NCI-H2171 (cell line): ENCODE measurements at regions not wholly inside any gene's neighbourhood (a gene's known extent, or its start where the extent isn't known, plus 50 kb on each side); places are given as distances from the start of the nearest gene placed in this dataset.
"Not testable (repeated sequence)": the region's sequence is repeated elsewhere in the genome, so short reads cannot be mapped to it uniquely, and the experiment has no call there.

Source experiments
- DNase-seq: peaks from one replicate; lab custom pipeline; 2025; lab: John Stamatoyannopoulos, UW

GRCh38 chr2:65607662-65608305 lies 175.4 kb upstream of the SPRED2 start:
- DNase-seq, result no peak

DNA sequence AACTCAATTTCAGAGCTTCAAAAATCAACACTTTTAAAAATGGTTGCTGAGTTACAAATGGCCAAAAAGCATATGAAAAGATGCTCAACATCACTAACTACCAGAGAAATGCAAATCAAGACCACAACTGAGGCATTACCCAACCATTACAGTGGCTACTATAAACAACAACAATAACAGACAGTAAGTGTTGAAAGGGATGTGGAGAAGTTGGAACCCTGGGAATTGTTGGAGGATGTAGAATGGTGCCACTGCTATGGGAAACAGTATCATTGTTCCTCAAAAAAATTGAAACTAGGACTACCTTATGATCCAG lies 173.3 kb upstream of the SPRED2 start:
- no peak for DNase-seq

GRCh38 chr2:65605058-65605742 lies 172.8 kb upstream of the SPRED2 start:
- no peak for DNase-seq

- no peak for DNase-seq
These were observed 171.8 kb upstream of the SPRED2 start for GRCh38 chr2:65604246-65604645.

DNA sequence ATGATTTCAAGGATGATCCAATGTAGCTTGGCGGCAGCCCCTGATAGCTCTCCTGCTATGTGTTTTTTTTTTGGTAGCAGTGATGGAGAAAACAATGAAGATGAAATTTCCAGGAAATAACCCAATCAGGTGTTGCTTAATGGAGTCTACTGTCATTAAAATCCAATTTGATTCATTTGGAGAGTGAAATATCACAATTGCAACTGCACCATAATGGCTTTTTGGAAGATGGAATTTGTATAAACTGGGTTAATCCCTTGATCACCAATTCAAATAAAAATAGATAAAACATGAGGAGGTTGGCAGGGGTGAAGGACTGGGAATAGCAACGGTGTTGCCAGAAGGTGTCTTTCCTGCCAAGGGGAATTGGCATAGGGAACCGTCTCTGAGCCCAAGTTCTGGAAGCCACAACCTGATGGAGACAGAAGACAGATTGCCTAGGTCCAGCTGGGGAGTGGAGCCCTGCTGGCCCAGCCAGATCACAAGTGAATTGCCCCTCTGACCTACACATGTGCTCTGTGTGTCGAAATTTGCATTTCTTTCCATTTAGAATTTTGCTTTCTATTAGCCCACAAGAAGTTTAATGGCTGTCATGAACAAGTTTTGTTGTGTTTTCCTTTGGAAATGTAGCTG lies 170.3 kb upstream of the SPRED2 start:
- DNase-seq, result no peak

- DNase-seq, result not testable (repeated sequence)
These were observed 168.5 kb upstream of the SPRED2 start for GRCh38 chr2:65600871-65601270.

- DNase-seq, result not testable (repeated sequence)
These were observed 168.0 kb upstream of the SPRED2 start for GRCh38 chr2:65600351-65600750.

DNA sequence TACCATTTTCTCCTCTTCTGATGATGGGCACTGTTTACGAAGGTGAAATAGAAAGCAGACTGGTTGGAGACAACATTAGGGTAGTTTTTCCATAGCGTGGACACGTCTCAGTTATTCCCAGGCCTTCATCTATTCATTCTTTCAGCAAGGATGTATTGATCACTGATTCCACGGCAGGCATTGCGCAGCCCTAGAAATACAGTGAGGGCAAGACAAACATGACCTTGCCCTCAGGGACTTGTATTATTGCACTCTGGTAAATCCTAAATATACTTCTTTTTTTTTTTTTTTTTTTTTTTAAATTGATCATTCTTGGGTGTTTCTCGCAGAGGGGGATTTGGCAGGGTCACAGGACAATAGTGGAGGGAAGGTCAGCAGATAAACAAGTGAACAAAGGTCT lies 167.3 kb upstream of the SPRED2 start:
- DNase-seq, result no peak

DNA sequence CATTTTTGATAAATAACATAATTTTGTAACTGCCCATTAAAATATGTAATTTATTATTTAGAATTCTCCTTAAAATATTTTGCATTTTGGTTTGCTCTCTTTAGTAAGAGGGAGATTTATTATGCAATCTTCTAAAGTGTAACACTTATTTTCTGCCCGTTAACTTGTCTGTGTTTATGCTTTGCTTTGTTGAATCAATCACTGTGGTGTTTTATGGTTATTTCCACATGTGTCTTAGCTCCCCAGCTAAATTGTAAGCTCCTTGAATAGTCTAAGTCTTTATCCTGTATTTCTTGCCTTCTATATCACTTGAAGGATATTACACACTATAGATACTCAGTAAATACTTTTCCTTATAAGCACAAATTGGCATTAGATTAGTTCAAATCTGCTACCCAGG lies 166.6 kb upstream of the SPRED2 start:
- no peak for DNase-seq

- no peak for DNase-seq
These were observed 165.9 kb upstream of the SPRED2 start for GRCh38 chr2:65598264-65598663.

GRCh38 chr2:65595630-65596029 lies 163.2 kb upstream of the SPRED2 start:
- DNase-seq, result no peak

DNA sequence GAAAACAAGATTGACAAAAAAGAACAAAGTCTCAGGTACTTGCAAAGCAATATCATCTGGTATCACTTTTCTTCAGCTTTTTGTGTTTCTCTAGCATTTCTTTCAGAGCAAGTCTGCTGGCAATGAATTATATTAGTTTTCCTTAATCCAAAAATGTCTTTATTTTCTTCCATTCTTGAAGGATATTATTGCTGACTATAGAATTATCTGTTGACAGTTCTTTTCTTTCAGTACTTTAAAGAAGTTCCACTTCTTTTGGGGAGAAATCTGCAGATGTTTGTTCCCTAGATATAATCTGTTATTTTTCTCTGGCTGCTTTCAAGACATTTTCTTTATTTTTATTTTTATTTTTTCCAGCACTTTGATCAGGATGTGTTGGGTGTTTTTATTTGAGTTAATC lies 161.8 kb upstream of the SPRED2 start:
- no peak for DNase-seq

- no peak for DNase-seq
These were observed 157.3 kb upstream of the SPRED2 start for GRCh38 chr2:65589667-65590066.

DNA sequence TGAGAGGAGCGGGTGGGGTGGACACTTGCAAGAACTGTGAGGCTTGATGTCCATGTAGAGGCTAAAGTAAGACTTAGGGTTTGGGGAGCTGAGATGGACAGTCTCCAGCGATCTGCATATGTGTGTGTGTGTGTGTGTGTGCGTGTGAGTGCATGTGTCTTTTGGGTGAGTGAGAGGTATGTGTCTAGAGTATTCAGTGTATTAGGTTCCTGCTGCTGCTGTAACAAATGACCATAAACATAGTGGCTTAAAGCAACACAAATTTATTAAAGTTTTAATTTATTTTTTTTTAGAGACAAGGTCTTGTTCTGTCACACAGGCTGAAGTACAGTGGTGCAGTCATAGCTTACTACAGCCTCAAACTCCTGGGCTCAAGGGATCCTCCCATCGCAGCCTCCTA lies 155.4 kb upstream of the SPRED2 start:
- DNase-seq, result no peak

GRCh38 chr2:65586516-65586915 lies 154.1 kb upstream of the SPRED2 start:
- DNase-seq, result no peak

DNA sequence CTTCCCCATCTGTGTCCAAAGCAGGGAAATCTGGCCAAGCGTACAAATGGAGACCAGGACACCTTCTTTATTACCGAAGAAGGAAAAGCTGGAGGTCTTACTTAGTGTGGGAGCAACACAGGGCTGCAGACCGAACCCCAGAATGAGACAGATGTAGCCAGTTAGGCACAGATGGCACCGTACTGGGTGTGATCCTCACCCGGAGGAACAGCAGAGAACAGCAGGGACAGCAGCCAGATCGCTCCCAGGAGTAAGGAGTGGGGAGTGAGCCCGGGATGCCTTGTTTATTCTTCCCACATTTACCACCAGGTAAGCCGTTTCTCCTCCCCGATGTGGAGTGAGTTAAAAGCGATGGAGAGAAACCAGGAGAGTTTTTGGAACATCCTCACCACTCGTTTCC lies 150.7 kb upstream of the SPRED2 start:
- peak; percentile 24 for DNase-seq

DNA sequence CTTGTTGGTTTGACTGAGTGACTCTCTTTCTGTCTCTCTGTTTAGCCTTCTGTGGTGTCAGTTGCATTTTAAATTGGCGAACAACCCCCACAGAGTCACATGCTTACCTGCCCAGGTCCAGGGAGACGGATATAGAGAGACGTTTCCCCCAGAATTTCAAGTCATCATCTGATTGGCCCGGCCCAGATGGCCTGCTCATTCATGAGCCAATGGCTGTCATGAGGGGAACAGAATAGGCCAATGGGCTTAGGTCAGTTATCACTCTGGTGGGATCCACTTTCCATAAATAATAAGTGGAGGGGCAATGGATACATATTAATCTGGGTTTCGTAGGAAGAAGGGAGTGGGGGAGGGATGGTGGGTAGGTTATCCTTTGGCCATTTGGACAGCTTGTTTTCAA lies 150.0 kb upstream of the SPRED2 start:
- no peak for DNase-seq

- DNase-seq, result no peak
These were observed 148.4 kb upstream of the SPRED2 start for GRCh38 chr2:65580824-65581223.

- DNase-seq, result no peak
These were observed 147.3 kb upstream of the SPRED2 start for GRCh38 chr2:65579506-65580235.

GRCh38 chr2:65577654-65578053 lies 145.3 kb upstream of the SPRED2 start:
- DNase-seq, result no peak

GRCh38 chr2:65576861-65577601 lies 144.6 kb upstream of the SPRED2 start:
- DNase-seq, result no peak

- DNase-seq, result no peak
These were observed 143.9 kb upstream of the SPRED2 start for GRCh38 chr2:65576278-65576677.
